H1 (cell line): ENCODE measurements at regions not wholly inside any gene's neighbourhood (a gene's known extent, or its start where the extent isn't known, plus 50 kb on each side); places are given as distances from the start of the nearest gene placed in this dataset.

Experiments used
- ASH2L ChIP-seq: fragments of 200-600, 300-600 bp; sonication (generic); IDR thresholded peaks from one replicate; pipeline ENCODE4 v1.7.1; 2017; ENCODE audit warnings: low read length
- ATF3 ChIP-seq: IDR thresholded peaks from 2 replicates; pipeline ENCODE4 v1.6.1; 2011; ENCODE audit warnings: low read depth, mild to moderate bottlenecking, low read length; ENCODE audit not compliant: insufficient read depth
- CREB1 ChIP-seq: IDR thresholded peaks from 2 replicates; pipeline ENCODE4 v1.6.1; 2012; ENCODE audit warnings: inconsistent platforms
- RAD21 ChIP-seq, 2 experiments: IDR thresholded peaks in 1 of 2; conservative IDR thresholded peaks in 1 of 2; 2 replicates each; pipeline ENCODE4 v1.6.1; 2011; ENCODE audit warnings: low read depth in 2 of 2, low read length in 2 of 2, improper control_type of control experiment in 1 of 2, inconsistent platforms in 1 of 2, mild to moderate bottlenecking in 1 of 2, moderate library complexity in 1 of 2
- RNF2 ChIP-seq: fragments of 200-900, 300-1000 bp; sonication (generic); IDR thresholded peaks from 2 replicates; pipeline ENCODE4 v1.7.1; 2016; ENCODE audit warnings: borderline replicate concordance, low read depth, mild to moderate bottlenecking, antibody characterized with exemption, low read length; ENCODE audit not compliant: poor library complexity, severe bottlenecking; ENCODE audit errors: missing control alignments
- TF ChIP-seq, protein P1 (sequence below): fragments of 300-600 bp; sonication (generic); IDR thresholded peaks from 2 replicates; pipeline ENCODE4 v1.7.1; 2012; ENCODE audit warnings: low read length, moderate library complexity, mild to moderate bottlenecking, inconsistent platforms; ENCODE audit not compliant: insufficient replicate concordance

- TF ChIP-seq, protein P1, sequence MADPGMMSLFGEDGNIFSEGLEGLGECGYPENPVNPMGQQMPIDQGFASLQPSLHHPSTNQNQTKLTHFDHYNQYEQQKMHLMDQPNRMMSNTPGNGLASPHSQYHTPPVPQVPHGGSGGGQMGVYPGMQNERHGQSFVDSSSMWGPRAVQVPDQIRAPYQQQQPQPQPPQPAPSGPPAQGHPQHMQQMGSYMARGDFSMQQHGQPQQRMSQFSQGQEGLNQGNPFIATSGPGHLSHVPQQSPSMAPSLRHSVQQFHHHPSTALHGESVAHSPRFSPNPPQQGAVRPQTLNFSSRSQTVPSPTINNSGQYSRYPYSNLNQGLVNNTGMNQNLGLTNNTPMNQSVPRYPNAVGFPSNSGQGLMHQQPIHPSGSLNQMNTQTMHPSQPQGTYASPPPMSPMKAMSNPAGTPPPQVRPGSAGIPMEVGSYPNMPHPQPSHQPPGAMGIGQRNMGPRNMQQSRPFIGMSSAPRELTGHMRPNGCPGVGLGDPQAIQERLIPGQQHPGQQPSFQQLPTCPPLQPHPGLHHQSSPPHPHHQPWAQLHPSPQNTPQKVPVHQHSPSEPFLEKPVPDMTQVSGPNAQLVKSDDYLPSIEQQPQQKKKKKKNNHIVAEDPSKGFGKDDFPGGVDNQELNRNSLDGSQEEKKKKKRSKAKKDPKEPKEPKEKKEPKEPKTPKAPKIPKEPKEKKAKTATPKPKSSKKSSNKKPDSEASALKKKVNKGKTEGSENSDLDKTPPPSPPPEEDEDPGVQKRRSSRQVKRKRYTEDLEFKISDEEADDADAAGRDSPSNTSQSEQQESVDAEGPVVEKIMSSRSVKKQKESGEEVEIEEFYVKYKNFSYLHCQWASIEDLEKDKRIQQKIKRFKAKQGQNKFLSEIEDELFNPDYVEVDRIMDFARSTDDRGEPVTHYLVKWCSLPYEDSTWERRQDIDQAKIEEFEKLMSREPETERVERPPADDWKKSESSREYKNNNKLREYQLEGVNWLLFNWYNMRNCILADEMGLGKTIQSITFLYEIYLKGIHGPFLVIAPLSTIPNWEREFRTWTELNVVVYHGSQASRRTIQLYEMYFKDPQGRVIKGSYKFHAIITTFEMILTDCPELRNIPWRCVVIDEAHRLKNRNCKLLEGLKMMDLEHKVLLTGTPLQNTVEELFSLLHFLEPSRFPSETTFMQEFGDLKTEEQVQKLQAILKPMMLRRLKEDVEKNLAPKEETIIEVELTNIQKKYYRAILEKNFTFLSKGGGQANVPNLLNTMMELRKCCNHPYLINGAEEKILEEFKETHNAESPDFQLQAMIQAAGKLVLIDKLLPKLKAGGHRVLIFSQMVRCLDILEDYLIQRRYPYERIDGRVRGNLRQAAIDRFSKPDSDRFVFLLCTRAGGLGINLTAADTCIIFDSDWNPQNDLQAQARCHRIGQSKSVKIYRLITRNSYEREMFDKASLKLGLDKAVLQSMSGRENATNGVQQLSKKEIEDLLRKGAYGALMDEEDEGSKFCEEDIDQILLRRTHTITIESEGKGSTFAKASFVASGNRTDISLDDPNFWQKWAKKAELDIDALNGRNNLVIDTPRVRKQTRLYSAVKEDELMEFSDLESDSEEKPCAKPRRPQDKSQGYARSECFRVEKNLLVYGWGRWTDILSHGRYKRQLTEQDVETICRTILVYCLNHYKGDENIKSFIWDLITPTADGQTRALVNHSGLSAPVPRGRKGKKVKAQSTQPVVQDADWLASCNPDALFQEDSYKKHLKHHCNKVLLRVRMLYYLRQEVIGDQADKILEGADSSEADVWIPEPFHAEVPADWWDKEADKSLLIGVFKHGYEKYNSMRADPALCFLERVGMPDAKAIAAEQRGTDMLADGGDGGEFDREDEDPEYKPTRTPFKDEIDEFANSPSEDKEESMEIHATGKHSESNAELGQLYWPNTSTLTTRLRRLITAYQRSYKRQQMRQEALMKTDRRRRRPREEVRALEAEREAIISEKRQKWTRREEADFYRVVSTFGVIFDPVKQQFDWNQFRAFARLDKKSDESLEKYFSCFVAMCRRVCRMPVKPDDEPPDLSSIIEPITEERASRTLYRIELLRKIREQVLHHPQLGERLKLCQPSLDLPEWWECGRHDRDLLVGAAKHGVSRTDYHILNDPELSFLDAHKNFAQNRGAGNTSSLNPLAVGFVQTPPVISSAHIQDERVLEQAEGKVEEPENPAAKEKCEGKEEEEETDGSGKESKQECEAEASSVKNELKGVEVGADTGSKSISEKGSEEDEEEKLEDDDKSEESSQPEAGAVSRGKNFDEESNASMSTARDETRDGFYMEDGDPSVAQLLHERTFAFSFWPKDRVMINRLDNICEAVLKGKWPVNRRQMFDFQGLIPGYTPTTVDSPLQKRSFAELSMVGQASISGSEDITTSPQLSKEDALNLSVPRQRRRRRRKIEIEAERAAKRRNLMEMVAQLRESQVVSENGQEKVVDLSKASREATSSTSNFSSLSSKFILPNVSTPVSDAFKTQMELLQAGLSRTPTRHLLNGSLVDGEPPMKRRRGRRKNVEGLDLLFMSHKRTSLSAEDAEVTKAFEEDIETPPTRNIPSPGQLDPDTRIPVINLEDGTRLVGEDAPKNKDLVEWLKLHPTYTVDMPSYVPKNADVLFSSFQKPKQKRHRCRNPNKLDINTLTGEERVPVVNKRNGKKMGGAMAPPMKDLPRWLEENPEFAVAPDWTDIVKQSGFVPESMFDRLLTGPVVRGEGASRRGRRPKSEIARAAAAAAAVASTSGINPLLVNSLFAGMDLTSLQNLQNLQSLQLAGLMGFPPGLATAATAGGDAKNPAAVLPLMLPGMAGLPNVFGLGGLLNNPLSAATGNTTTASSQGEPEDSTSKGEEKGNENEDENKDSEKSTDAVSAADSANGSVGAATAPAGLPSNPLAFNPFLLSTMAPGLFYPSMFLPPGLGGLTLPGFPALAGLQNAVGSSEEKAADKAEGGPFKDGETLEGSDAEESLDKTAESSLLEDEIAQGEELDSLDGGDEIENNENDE = no peak
- TF ChIP-seq ASH2L = no peak
- no peak for TF ChIP-seq RNF2
- no peak for TF ChIP-seq RAD21 (IDR thresholded peaks at IDR 0.05 in 1 of 2, conservative IDR thresholded peaks at IDR 0.05 in 1 of 2; ENCODE audit: low read depth in 2 of 2, low read length in 2 of 2)
- no peak for TF ChIP-seq CREB1
- no peak for TF ChIP-seq ATF3
- TF ChIP-seq, all 59 proteins: peak for 0
Observed at GRCh38 chr12:112591488-112591887, 172.7 kb downstream of the PTPN11 start (continued).
